ENCODE measurements at regions not wholly inside any gene's neighbourhood (a gene's known extent, or its start where the extent isn't known, plus 50 kb on each side); places are given as distances from the start of the nearest gene placed in this dataset.

DNA sequence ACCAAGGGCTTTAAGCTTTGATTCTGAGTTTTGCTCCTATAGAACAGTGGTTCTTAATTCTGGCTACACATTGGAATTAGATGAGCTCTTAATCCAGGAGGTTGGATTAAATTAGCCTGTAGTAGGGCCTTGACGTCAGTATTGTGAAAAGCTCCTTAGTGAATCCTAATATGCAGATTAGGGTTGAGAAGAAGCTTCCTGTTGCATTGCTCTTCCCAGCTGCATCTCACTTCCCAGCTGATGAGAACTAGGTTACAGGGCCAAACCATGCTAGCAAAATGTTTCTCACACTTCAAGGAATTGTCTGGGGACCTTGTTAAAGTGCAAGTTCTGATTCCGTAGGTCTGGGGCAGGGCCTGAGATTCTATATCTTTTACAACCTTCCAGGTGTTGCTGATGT lies 300.0 kb downstream of the ZSWIM6 start:
- CTCF ChIA-PET: interaction anchor here (1.2 to 1.6 kb wide), 5 partner anchors 8 to 224 kb away, joined by 3 to 5 read pairs (median 4); no protein-coding TSS in a partner anchor

GRCh38 chr5:61635271-61635670 lies 303.2 kb downstream of the ZSWIM6 start:
- peak overlapping the region; percentile 17 for H2AFZ ChIP-seq (ENCODE audit: low read depth, low read length)
- no peak overlapping the region for H3K9ac ChIP-seq (replicated peaks; ENCODE audit: extremely low read depth, insufficient read depth, low read length)
- no peak overlapping the region for H3K4me3 ChIP-seq (replicated peaks in 1 of 3; ENCODE audit: insufficient read depth in 1 of 3, low read depth in 1 of 3, low read length in 3 of 3)
- FAIRE-seq (no peak), DNase-seq (ENCODE audit: low read depth, low spot score) (no peak)
- ChIA-PET CTCF (no interaction called here), POLR2A (no interaction called here)
- H3K9me3 ChIP-seq (replicated peaks; ENCODE audit: control insufficient read depth, insufficient read depth, low read length): no peaks in the 10 kb centered on the region
- intact Hi-C loops (cut with micrococcal nuclease): no loop called here
- BruUV-seq (replicated peaks): no TSS peak
- no peaks in the 10 kb centered on the region for H3K79me2 ChIP-seq (ENCODE audit: control insufficient read depth, insufficient read depth, low read length)
- peaks cover 4% of the 10 kb centered on the region for H3K4me1 ChIP-seq (ENCODE audit: control insufficient read depth, extremely low read depth, insufficient read depth, low read length)
- H3K4me2 ChIP-seq (ENCODE audit: insufficient read depth, low read length): no peak overlapping the region
- no peaks in the 10 kb centered on the region for H3K36me3 ChIP-seq (ENCODE audit: control insufficient read depth in 2 of 2, extremely low read depth in 1 of 2, insufficient read depth in 2 of 2, low read length in 2 of 2)
- H4K20me1 ChIP-seq (replicated peaks; ENCODE audit: control insufficient read depth, extremely low read depth, insufficient read depth, low read length): no peaks in the 10 kb centered on the region
- TF ChIP-seq JUN (IDR thresholded peaks at IDR 0.05; ENCODE audit: borderline replicate concordance, insufficient read depth, insufficient read length, low read depth): no peak
- no peak for TF ChIP-seq POLR2AphosphoS5 (IDR thresholded peaks at IDR 0.05; ENCODE audit: insufficient read depth, low read depth, low read length)
- no peak for TF ChIP-seq FOS (IDR thresholded peaks at IDR 0.05; ENCODE audit: borderline replicate concordance, insufficient read depth, low read length)
- no peak for TF ChIP-seq POLR2A (IDR thresholded peaks at IDR 0.05; ENCODE audit: low read depth, low read length)
- TF ChIP-seq, protein P1, sequence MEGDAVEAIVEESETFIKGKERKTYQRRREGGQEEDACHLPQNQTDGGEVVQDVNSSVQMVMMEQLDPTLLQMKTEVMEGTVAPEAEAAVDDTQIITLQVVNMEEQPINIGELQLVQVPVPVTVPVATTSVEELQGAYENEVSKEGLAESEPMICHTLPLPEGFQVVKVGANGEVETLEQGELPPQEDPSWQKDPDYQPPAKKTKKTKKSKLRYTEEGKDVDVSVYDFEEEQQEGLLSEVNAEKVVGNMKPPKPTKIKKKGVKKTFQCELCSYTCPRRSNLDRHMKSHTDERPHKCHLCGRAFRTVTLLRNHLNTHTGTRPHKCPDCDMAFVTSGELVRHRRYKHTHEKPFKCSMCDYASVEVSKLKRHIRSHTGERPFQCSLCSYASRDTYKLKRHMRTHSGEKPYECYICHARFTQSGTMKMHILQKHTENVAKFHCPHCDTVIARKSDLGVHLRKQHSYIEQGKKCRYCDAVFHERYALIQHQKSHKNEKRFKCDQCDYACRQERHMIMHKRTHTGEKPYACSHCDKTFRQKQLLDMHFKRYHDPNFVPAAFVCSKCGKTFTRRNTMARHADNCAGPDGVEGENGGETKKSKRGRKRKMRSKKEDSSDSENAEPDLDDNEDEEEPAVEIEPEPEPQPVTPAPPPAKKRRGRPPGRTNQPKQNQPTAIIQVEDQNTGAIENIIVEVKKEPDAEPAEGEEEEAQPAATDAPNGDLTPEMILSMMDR (IDR thresholded peaks at IDR 0.05; ENCODE audit: extremely low read depth in 1 of 2, insufficient read depth in 1 of 2, low read depth in 1 of 2, low read length in 2 of 2): no peak
- no peak for TF ChIP-seq EZH2 (IDR thresholded peaks at IDR 0.05; ENCODE audit: borderline replicate concordance, low read depth, low read length, severe bottlenecking)
- TF ChIP-seq, protein P2, sequence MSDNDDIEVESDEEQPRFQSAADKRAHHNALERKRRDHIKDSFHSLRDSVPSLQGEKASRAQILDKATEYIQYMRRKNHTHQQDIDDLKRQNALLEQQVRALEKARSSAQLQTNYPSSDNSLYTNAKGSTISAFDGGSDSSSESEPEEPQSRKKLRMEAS (IDR thresholded peaks at IDR 0.05; ENCODE audit: insufficient read depth, insufficient read length): no peak
- no peak for TF ChIP-seq MYC (IDR thresholded peaks at IDR 0.05; ENCODE audit: low read depth, low read length)
- TF ChIP-seq GATA2 (IDR thresholded peaks at IDR 0.05; ENCODE audit: insufficient read depth, insufficient read length, low read depth, low read length): no peak
- H3K27ac ChIP-seq (ENCODE audit: insufficient read depth, low read depth, low read length): no peak overlapping the region
- H3K9me1 ChIP-seq (replicated peaks; ENCODE audit: control insufficient read depth, extremely low read depth, insufficient read depth, low read length): no peaks in the 10 kb centered on the region
- dilution Hi-C loops (cut with MboI; ENCODE audit: extremely low pct_ligation_motif_present, low sequenced_read_pairs): no loop called here
- peaks cover 0 to 3% of the 10 kb centered on the region in 2 experiments for H3K27me3 ChIP-seq (ENCODE audit: control insufficient read depth in 2 of 2, insufficient read depth in 2 of 2, low read length in 2 of 2)

More for the DNA sequence above, 300.0 kb downstream of the ZSWIM6 start:
- no peaks in the 10 kb centered on the region for H3K27me3 ChIP-seq (ENCODE audit: control insufficient read depth in 2 of 2, insufficient read depth in 2 of 2, low read length in 2 of 2)
- H2AFZ ChIP-seq (ENCODE audit: low read depth, low read length): no peak overlapping the region
- no peak for FAIRE-seq
- H3K9ac ChIP-seq (replicated peaks; ENCODE audit: extremely low read depth, insufficient read depth, low read length): no peak overlapping the region
- H3K9me1 ChIP-seq (replicated peaks; ENCODE audit: control insufficient read depth, extremely low read depth, insufficient read depth, low read length): no peaks in the 10 kb centered on the region
- no peak overlapping the region for H3K4me2 ChIP-seq (ENCODE audit: insufficient read depth, low read length)
- no TSS peak for BruUV-seq (replicated peaks)
- no peaks in the 10 kb centered on the region for H3K79me2 ChIP-seq (ENCODE audit: control insufficient read depth, insufficient read depth, low read length)
- peaks cover 4% of the 10 kb centered on the region for H3K4me1 ChIP-seq (ENCODE audit: control insufficient read depth, extremely low read depth, insufficient read depth, low read length)
- POLR2A ChIA-PET: no interaction called here
- H3K36me3 ChIP-seq (ENCODE audit: control insufficient read depth in 2 of 2, extremely low read depth in 1 of 2, insufficient read depth in 2 of 2, low read length in 2 of 2): no peaks in the 10 kb centered on the region
- H3K27ac ChIP-seq (ENCODE audit: insufficient read depth, low read depth, low read length): no peak overlapping the region
- H4K20me1 ChIP-seq (replicated peaks; ENCODE audit: control insufficient read depth, extremely low read depth, insufficient read depth, low read length): no peaks in the 10 kb centered on the region
- TF ChIP-seq, protein P2 (IDR thresholded peaks at IDR 0.05; ENCODE audit: insufficient read depth, insufficient read length): no peak
- TF ChIP-seq FOS (IDR thresholded peaks at IDR 0.05; ENCODE audit: borderline replicate concordance, insufficient read depth, low read length): no peak
- TF ChIP-seq POLR2A (IDR thresholded peaks at IDR 0.05; ENCODE audit: low read depth, low read length): no peak
- TF ChIP-seq EZH2 (IDR thresholded peaks at IDR 0.05; ENCODE audit: borderline replicate concordance, low read depth, low read length, severe bottlenecking): no peak
- no peak for TF ChIP-seq MYC (IDR thresholded peaks at IDR 0.05; ENCODE audit: low read depth, low read length)
- intact Hi-C loops (cut with micrococcal nuclease) (no loop called here), dilution Hi-C loops (cut with MboI; ENCODE audit: extremely low pct_ligation_motif_present, low sequenced_read_pairs) (no loop called here)
- DNase-seq (ENCODE audit: low read depth, low spot score): no peak
- no peaks in the 10 kb centered on the region for H3K9me3 ChIP-seq (replicated peaks; ENCODE audit: control insufficient read depth, insufficient read depth, low read length)
- no peak overlapping the region for H3K4me3 ChIP-seq (replicated peaks in 1 of 3; ENCODE audit: insufficient read depth in 1 of 3, low read depth in 1 of 3, low read length in 3 of 3)
